22Rv1 (cell line): ENCODE measurements at regions not wholly inside any gene's neighbourhood (a gene's known extent, or its start where the extent isn't known, plus 50 kb on each side); places are given as distances from the start of the nearest gene placed in this dataset.

Experiments used
- CTCF ChIP-seq: fragments of 450-650 bp; IDR thresholded peaks from 2 replicates; pipeline ENCODE4 v1.5.1; 2017; ENCODE audit warnings: mild to moderate bottlenecking
- ZFX ChIP-seq: fragments of 450-650 bp; IDR thresholded peaks from 2 replicates; pipeline ENCODE4 v1.6.1; 2017; ENCODE audit warnings: antibody characterized with exemption, borderline replicate concordance

DNA sequence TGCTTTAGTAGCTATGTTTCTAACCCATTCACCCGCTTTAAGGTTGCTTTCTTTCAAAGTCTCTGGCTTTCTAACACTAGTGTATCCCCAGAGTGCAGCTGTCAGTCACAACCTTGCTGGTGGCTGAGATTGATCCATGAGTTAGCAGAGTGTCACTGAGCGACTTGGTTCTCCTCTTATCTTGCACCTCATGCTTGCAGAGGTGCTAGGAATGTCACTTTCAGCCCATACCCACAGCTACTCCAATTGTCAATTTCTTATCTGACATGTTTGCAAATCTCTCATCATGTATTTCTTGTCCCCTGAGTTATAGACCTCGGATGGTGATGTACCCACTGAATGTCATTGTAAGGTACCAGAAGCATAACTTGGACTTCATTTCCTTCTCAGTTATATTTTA, 1110.2 kb downstream of the GALC start:
- TF ChIP-seq CTCF, result no peak
- no peak for TF ChIP-seq ZFX
